Peyer's patch (tissue), 4 donors: ENCODE measurements at regions not wholly inside any gene's neighbourhood (a gene's known extent, or its start where the extent isn't known, plus 50 kb on each side); places are given as distances from the start of the nearest gene placed in this dataset.

Experiments used
- POLR2A ChIP-seq, 2 donors: fragments of 450-650 bp; IDR thresholded peaks; one replicate each; pipeline ENCODE4 v1.5.1; 2017; ENCODE audit warnings: antibody characterized with exemption in 2 of 2, mild to moderate bottlenecking in 2 of 2, moderate library complexity in 2 of 2
- TF ChIP-seq, protein P1 (sequence below), 6 experiments: fragments of 450-650 bp in 4 of 6; fragments of 200-600 bp in 2 of 6; sonication (generic) in 1 of 6; IDR thresholded peaks; one replicate each; pipeline ENCODE4 v1.5.1; 2017 to 2019; ENCODE audit warnings: antibody characterized with exemption in 6 of 6, mild to moderate bottlenecking in 3 of 6, moderate library complexity in 1 of 6

DNA sequence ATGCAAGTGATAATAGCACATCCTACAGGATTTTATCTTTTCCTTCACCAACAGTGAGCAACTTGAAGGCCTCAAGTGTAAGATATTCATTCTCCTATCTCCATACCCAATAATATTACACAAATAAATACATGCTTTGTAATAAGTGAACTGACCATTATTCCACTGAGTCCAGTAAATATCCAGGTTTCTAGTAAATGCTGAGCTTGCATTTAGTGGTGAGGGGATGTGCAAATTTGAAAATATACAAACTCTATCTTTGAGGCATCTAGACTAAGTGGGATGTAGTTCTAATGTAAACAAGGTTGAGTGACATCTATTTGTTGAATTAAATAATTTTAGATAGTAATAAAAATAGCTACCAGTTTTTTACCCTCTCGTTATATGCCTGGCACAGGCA is 587.6 kb upstream of the IL12A start:
- TF ChIP-seq, protein P1, sequence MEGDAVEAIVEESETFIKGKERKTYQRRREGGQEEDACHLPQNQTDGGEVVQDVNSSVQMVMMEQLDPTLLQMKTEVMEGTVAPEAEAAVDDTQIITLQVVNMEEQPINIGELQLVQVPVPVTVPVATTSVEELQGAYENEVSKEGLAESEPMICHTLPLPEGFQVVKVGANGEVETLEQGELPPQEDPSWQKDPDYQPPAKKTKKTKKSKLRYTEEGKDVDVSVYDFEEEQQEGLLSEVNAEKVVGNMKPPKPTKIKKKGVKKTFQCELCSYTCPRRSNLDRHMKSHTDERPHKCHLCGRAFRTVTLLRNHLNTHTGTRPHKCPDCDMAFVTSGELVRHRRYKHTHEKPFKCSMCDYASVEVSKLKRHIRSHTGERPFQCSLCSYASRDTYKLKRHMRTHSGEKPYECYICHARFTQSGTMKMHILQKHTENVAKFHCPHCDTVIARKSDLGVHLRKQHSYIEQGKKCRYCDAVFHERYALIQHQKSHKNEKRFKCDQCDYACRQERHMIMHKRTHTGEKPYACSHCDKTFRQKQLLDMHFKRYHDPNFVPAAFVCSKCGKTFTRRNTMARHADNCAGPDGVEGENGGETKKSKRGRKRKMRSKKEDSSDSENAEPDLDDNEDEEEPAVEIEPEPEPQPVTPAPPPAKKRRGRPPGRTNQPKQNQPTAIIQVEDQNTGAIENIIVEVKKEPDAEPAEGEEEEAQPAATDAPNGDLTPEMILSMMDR (IDR thresholded peaks at IDR 0.05), result no peak
- no peak for TF ChIP-seq POLR2A (IDR thresholded peaks at IDR 0.05)
